SK-N-SH (cell line): ENCODE measurements at regions not wholly inside any gene's neighbourhood (a gene's known extent, or its start where the extent isn't known, plus 50 kb on each side); places are given as distances from the start of the nearest gene placed in this dataset.

ENCODE experiments used
- CTCF ChIA-PET: fragments of 300-600, 350-600 bp; formaldehyde crosslinking; extraction: SDS; loops from one replicate; lab custom pipeline; 2021; lab: Yijun Ruan, JAX
- POLR2A ChIA-PET: fragments of 350-600 bp; sonication (Branson Sonifier 250); formaldehyde crosslinking; extraction: SDS; loops from one replicate; lab custom pipeline; 2020; ENCODE audit warnings: antibody characterized with exemption, inconsistent platforms; lab: Yijun Ruan, JAX
- DNase-seq: peaks from one replicate; pipeline ENCODE4 v3.0.0; 2012
- H2AFZ ChIP-seq: fragments of 200-600 bp; sonication (generic); 2 replicates; pipeline ENCODE4 v1.8.1; 2016; ENCODE audit warnings: antibody characterized with exemption, mild to moderate bottlenecking, low read depth
- H3F3A ChIP-seq: fragments of 200-600 bp; sonication (generic); replicated peaks from 2 replicates; pipeline ENCODE3; 2016; ENCODE audit warnings: antibody characterized with exemption, mild to moderate bottlenecking; ENCODE audit not compliant: insufficient read depth
- H3K27ac ChIP-seq, 2 experiments: fragments of 200-500 bp in 1 of 2; fragments of 200-600 bp in 1 of 2; sonication (Bioruptor generic) in 1 of 2; sonication (generic), shearing (Covaris generic) in 1 of 2; 2 replicates each; pipeline versions ENCODE4 v1.5.1 to v1.6.1; 2014 to 2016; ENCODE audit warnings: low read depth in 2 of 2, inconsistent platforms in 1 of 2, low read length in 1 of 2, mild to moderate bottlenecking in 1 of 2, mixed read lengths in 1 of 2
- H3K27me3 ChIP-seq: fragments of 200-600 bp; sonication (generic), shearing (Covaris generic); 2 replicates; pipeline ENCODE4 v1.6.1; 2016; ENCODE audit warnings: mixed run types; ENCODE audit not compliant: insufficient read depth
- H3K36me3 ChIP-seq, 2 experiments: fragments of 200-500 bp in 1 of 2; fragments of 200-600 bp in 1 of 2; sonication (Bioruptor generic) in 1 of 2; sonication (generic) in 1 of 2; replicated peaks in 1 of 2; 2 replicates each; pipeline versions ENCODE3 to v1.5.1; 2014 to 2016; ENCODE audit warnings: low read length in 1 of 2, mild to moderate bottlenecking in 1 of 2; ENCODE audit not compliant: insufficient read depth in 2 of 2, control insufficient read depth in 1 of 2
- H3K4me1 ChIP-seq, 2 experiments: fragments of 200-500 bp in 1 of 2; fragments of 200-600 bp in 1 of 2; sonication (Bioruptor generic) in 1 of 2; sonication (generic), shearing (Covaris generic) in 1 of 2; 2 replicates each; pipeline versions ENCODE4 v1.5.1 to v1.6.1; 2014 to 2016; ENCODE audit warnings: low read depth in 1 of 2, low read length in 1 of 2, mixed run types in 1 of 2; ENCODE audit not compliant: insufficient read depth in 2 of 2, control insufficient read depth in 1 of 2
- H3K4me2 ChIP-seq: fragments of 200-600 bp; sonication (generic), shearing (Covaris generic); 2 replicates; pipeline ENCODE4 v1.6.1; 2017; ENCODE audit warnings: mixed run types
- H3K4me3 ChIP-seq, 2 experiments: fragments of 200-500 bp in 1 of 2; fragments of 200-600 bp in 1 of 2; sonication (Bioruptor generic) in 1 of 2; sonication (generic), shearing (Covaris generic) in 1 of 2; 2 replicates each; pipeline versions ENCODE4 v1.5.1 to v1.8.1; 2014 to 2016; ENCODE audit warnings: low read depth in 2 of 2, inconsistent platforms in 1 of 2, low read length in 1 of 2, mild to moderate bottlenecking in 1 of 2, mixed read lengths in 1 of 2, moderate library complexity in 1 of 2
- H3K79me2 ChIP-seq: fragments of 200-600 bp; sonication (generic); 2 replicates; pipeline ENCODE4 v1.8.1; 2017; ENCODE audit warnings: mild to moderate bottlenecking; ENCODE audit not compliant: insufficient read depth
- H3K9ac ChIP-seq: fragments of 200-600 bp; sonication (generic); 2 replicates; pipeline ENCODE4 v1.6.1; 2017; ENCODE audit warnings: mixed run types
- H3K9me2 ChIP-seq: fragments of 200-600 bp; sonication (generic); 2 replicates; pipeline ENCODE4 v1.6.1; 2017; ENCODE audit warnings: mixed run types
- H3K9me3 ChIP-seq: fragments of 200-600 bp; sonication (generic); 2 replicates; pipeline ENCODE4 v1.6.1; 2017; ENCODE audit warnings: mixed run types, mild to moderate bottlenecking, moderate library complexity
- H4K20me1 ChIP-seq: fragments of 200-600 bp; sonication (generic); 2 replicates; pipeline ENCODE4 v1.6.1; 2017; ENCODE audit warnings: mild to moderate bottlenecking, mixed run types; ENCODE audit not compliant: insufficient read depth
- CHD2 ChIP-seq: fragments of 150-350 bp; IDR thresholded peaks from 2 replicates; pipeline ENCODE4 v1.6.1; 2018; ENCODE audit warnings: low read length; ENCODE audit not compliant: partially characterized antibody
- CTCF ChIP-seq: fragments of 200-600 bp; sonication (generic); IDR thresholded peaks from 2 replicates; pipeline ENCODE4 v1.6.1; 2017; ENCODE audit warnings: antibody characterized with exemption, mild to moderate bottlenecking, moderate library complexity
- EZH2phosphoT487 ChIP-seq: fragments of 200-600 bp; sonication (generic); IDR thresholded peaks from 2 replicates; pipeline ENCODE4 v1.6.1; 2017; ENCODE audit warnings: low read depth, mixed run types, mild to moderate bottlenecking, antibody characterized with exemption, moderate library complexity, borderline replicate concordance
- FOSL2 ChIP-seq: IDR thresholded peaks from 2 replicates; pipeline ENCODE4 v1.4.0; 2012; ENCODE audit warnings: low read depth, mild to moderate bottlenecking, moderate library complexity, borderline replicate concordance
- FOXM1 ChIP-seq: IDR thresholded peaks from 2 replicates; pipeline ENCODE4 v1.4.0; 2012; ENCODE audit warnings: low read depth, mild to moderate bottlenecking
- GABPA ChIP-seq: IDR thresholded peaks from 2 replicates; pipeline ENCODE4 v1.4.0; 2012; ENCODE audit warnings: low read depth, mild to moderate bottlenecking
- GATA2 ChIP-seq: sonication (generic); formaldehyde crosslinking; IDR thresholded peaks from 2 replicates; pipeline ENCODE4 v1.5.0; 2020; ENCODE audit warnings: mild to moderate bottlenecking, missing genetic modification reagents
- JUND ChIP-seq: IDR thresholded peaks from 2 replicates; pipeline ENCODE4 v1.4.0; 2012
- MXI1 ChIP-seq: IDR thresholded peaks from 2 replicates; pipeline ENCODE4 v1.6.1; 2012; ENCODE audit warnings: mild to moderate bottlenecking, low read depth, low read length, improper control_type of control experiment
- NFIC ChIP-seq: IDR thresholded peaks from 2 replicates; pipeline ENCODE4 v1.4.0; 2012; ENCODE audit warnings: borderline replicate concordance
- PBX3 ChIP-seq: IDR thresholded peaks from 2 replicates; pipeline ENCODE4; 2012
- RAD21 ChIP-seq: IDR thresholded peaks from 2 replicates; pipeline ENCODE4 v1.6.1; 2012; ENCODE audit warnings: mild to moderate bottlenecking, low read length
- REST ChIP-seq: IDR thresholded peaks from 2 replicates; pipeline ENCODE4 v1.6.1; 2012; ENCODE audit warnings: mild to moderate bottlenecking, low read depth, low read length, moderate library complexity
- SIN3A ChIP-seq: IDR thresholded peaks from 2 replicates; pipeline ENCODE4 v1.6.1; 2012; ENCODE audit warnings: low read depth, mild to moderate bottlenecking, low read length, moderate library complexity, borderline replicate concordance
- SMC3 ChIP-seq: IDR thresholded peaks from 2 replicates; pipeline ENCODE4 v1.6.1; 2012; ENCODE audit warnings: low read depth, low read length, improper control_type of control experiment
- TAF1 ChIP-seq: IDR thresholded peaks from 2 replicates; pipeline ENCODE4 v1.6.1; 2012; ENCODE audit warnings: low read depth, mild to moderate bottlenecking, low read length, moderate library complexity, borderline replicate concordance
- USF1 ChIP-seq: IDR thresholded peaks from 2 replicates; pipeline ENCODE4 v1.4.0; 2012; ENCODE audit warnings: low read depth, borderline replicate concordance
- USF2 ChIP-seq: fragments of 150-350 bp; IDR thresholded peaks from 2 replicates; pipeline ENCODE4 v1.6.1; 2017; ENCODE audit warnings: antibody characterized with exemption, low read length, low read depth, borderline replicate concordance
- ZBTB33 ChIP-seq: IDR thresholded peaks from 2 replicates; pipeline ENCODE4 v1.4.0; 2012; ENCODE audit warnings: low read depth, borderline replicate concordance
- WGBS: methylation state at CpG from one replicate; pipeline ENCODE4 v1.1.6; 2017; ENCODE audit warnings: low lambda C conversion rate; 5-methylcytosine and 5-hydroxymethylcytosine counted together

GRCh38 chr6:155975506-155975905, 519.9 kb upstream of the NOX3 start:
- ChIA-PET POLR2A (no interaction called here), CTCF (interaction anchor here (1.0 kb wide), 1 partner anchor 53 kb away, joined by 3 read pairs; no protein-coding TSS in a partner anchor)
- Histone ChIP-seq H3K9me2 (no peaks in the 10 kb centered on the region), H2AFZ (no peak overlapping the region), H3K9ac (no peak overlapping the region), H3K36me3 (no peaks in the 10 kb centered on the region), H3K4me1 (peaks cover 0 to 10% of the 10 kb centered on the region in 2 experiments; a peak in 2 of 4 replicates), H3K79me2 (no peaks in the 10 kb centered on the region), H4K20me1 (no peaks in the 10 kb centered on the region), H3K4me2 (no peak overlapping the region), H3K27me3 (no peaks in the 10 kb centered on the region), H3F3A (no peaks in the 10 kb centered on the region), H3K27ac (no peak overlapping the region; a peak in 1 of 4 replicates), H3K9me3 (no peaks in the 10 kb centered on the region), H3K4me3 (no peak overlapping the region)
- TF ChIP-seq CTCF: no peak
- TF ChIP-seq NFIC: no peak
- no peak for TF ChIP-seq GABPA
- no peak for TF ChIP-seq PBX3
- TF ChIP-seq FOSL2: no peak
- TF ChIP-seq USF1: no peak
- TF ChIP-seq GATA2 (CRISPR knock-in tag): no peak
- no peak for TF ChIP-seq TAF1
- no peak for TF ChIP-seq SMC3
- no peak for TF ChIP-seq RAD21
- TF ChIP-seq MXI1: no peak
- no peak for TF ChIP-seq EZH2phosphoT487
- no peak for TF ChIP-seq CHD2
- no peak for TF ChIP-seq JUND
- WGBS: 89% methylated on average over 8 of the region's 8 CpGs
- DNase-seq: no peak

GRCh38 chr6:155974811-155975323, 519.2 kb upstream of the NOX3 start:
- H3K4me2 ChIP-seq: no peak overlapping the region
- no peaks in the 10 kb centered on the region for H3K27me3 ChIP-seq
- WGBS: 89% methylated on average over 9 of the region's 9 CpGs
- H3K9me2 ChIP-seq: no peaks in the 10 kb centered on the region
- H3K9ac ChIP-seq: no peak overlapping the region
- no peak overlapping the region for H3K27ac ChIP-seq
- no peak for DNase-seq
- no peaks in the 10 kb centered on the region for H3K36me3 ChIP-seq
- H2AFZ ChIP-seq: no peak overlapping the region
- no peaks in the 10 kb centered on the region for H3K9me3 ChIP-seq
- no peaks in the 10 kb centered on the region for H3K79me2 ChIP-seq
- CTCF ChIA-PET: interaction anchor here (1.0 kb wide), 1 partner anchor 54 kb away, joined by 3 read pairs; no protein-coding TSS in a partner anchor
- no peaks in the 10 kb centered on the region for H3F3A ChIP-seq
- no peaks in the 10 kb centered on the region for H4K20me1 ChIP-seq
- H3K4me3 ChIP-seq: no peak overlapping the region
- POLR2A ChIA-PET: no interaction called here
- H3K4me1 ChIP-seq: peaks cover 0 to 7% of the 10 kb centered on the region in 2 experiments; a peak in 1 of 4 replicates
- TF ChIP-seq SIN3A (no peak), USF2 (no peak), REST (no peak), FOXM1 (no peak), ZBTB33 (no peak)
